HepG2 (cell line): ENCODE measurements at regions not wholly inside any gene's neighbourhood (a gene's known extent, or its start where the extent isn't known, plus 50 kb on each side); places are given as distances from the start of the nearest gene placed in this dataset.

Source experiments
- ATAC-seq: fragments of 200-7000 bp; cut with Tn5 transposase; 3 replicates; pipeline ENCODE4 v1.9.1; 2020; ENCODE audit warnings: mild to moderate bottlenecking, moderate library complexity
- BruUV-seq: library from RNA; stranded (reverse); fragments of 400-500 nt; replicated peaks from 2 replicates; lab custom pipeline; 2021; lab: Mats Ljungman, UMichigan
- CTCF ChIA-PET: fragments of 300-600 bp; formaldehyde crosslinking; extraction: SDS; loops from one replicate; lab custom pipeline; 2021; ENCODE audit warnings: low total read pairs, inconsistent platforms, low intra/inter-chr PET ratio; lab: Yijun Ruan, JAX
- POLR2A ChIA-PET: fragments of 350-600 bp; sonication (Branson Sonifier 250); formaldehyde crosslinking; loops from one replicate; lab custom pipeline; 2020; ENCODE audit warnings: antibody characterized with exemption, inconsistent platforms; lab: Yijun Ruan, JAX
- DNase-seq: peaks from one replicate; pipeline ENCODE4 v3.0.0-alpha.2; 2015; ENCODE audit warnings: low spot score
- FAIRE-seq: peaks from 3 replicates; lab custom pipeline; 2011; peaks lifted over from hg19 to GRCh38; lab: Jason Lieb, UNC
- H2AFZ ChIP-seq: one replicate; pipeline ENCODE4 v1.6.1; 2011; ENCODE audit warnings: low read length, inconsistent platforms
- H3K27ac ChIP-seq: fragments of 300-600 bp; 3 replicates; pipeline ENCODE4 v1.8.0; 2011; ENCODE audit warnings: mixed run types, mild to moderate bottlenecking, mixed read lengths, low read length, inconsistent platforms; ENCODE audit not compliant: insufficient read depth; ENCODE audit errors: extremely low read length
- H3K27me3 ChIP-seq, 2 experiments: fragments of 200-600 bp in 1 of 2; 2 replicates in 1 of 2; 3 replicates in 1 of 2; pipeline versions ENCODE4 v1.6.0 to v1.8.0; 2011; ENCODE audit warnings: low read length in 2 of 2, mild to moderate bottlenecking in 2 of 2, moderate library complexity in 2 of 2, inconsistent platforms in 1 of 2; ENCODE audit not compliant: insufficient read depth in 2 of 2, control insufficient read depth in 1 of 2
- H3K36me3 ChIP-seq, 2 experiments: fragments of 200-600 bp in 1 of 2; replicated peaks in 1 of 2; 2 replicates in 1 of 2; 3 replicates in 1 of 2; pipeline versions ENCODE4 v1.5.1 to v1.8.0; 2011; ENCODE audit warnings: low read length in 2 of 2, inconsistent platforms in 1 of 2; ENCODE audit not compliant: insufficient read depth in 2 of 2, control insufficient read depth in 1 of 2
- H3K4me1 ChIP-seq: 2 replicates; pipeline ENCODE4 v1.5.1; 2012; ENCODE audit warnings: low read length, inconsistent platforms; ENCODE audit not compliant: insufficient read depth
- H3K4me2 ChIP-seq: 2 replicates; pipeline ENCODE4 v1.6.0; 2011; ENCODE audit warnings: low read depth, low read length, inconsistent platforms
- H3K4me3 ChIP-seq, 3 experiments: fragments of 200-600 bp in 1 of 3; sonication (generic), shearing (Covaris generic) in 1 of 3; replicated peaks in 1 of 3; 2 replicates each; pipeline ENCODE4 v1.5.1; 2011 to 2016; ENCODE audit warnings: low read length in 3 of 3, inconsistent platforms in 2 of 3, low read depth in 2 of 3, mild to moderate bottlenecking in 2 of 3, control low read depth in 1 of 3, mixed read lengths in 1 of 3; ENCODE audit not compliant: insufficient read depth in 1 of 3
- H3K79me2 ChIP-seq: one replicate; pipeline ENCODE4 v1.6.1; 2011; ENCODE audit warnings: low read length, inconsistent platforms; ENCODE audit not compliant: insufficient read depth
- H3K9ac ChIP-seq: 2 replicates; pipeline ENCODE4 v1.6.0; 2011; ENCODE audit warnings: mild to moderate bottlenecking, low read depth, low read length, inconsistent platforms; ENCODE audit not compliant: insufficient read depth
- H3K9me3 ChIP-seq: 2 replicates; pipeline ENCODE4 v1.5.1; 2012; ENCODE audit warnings: mild to moderate bottlenecking, low read length
- H4K20me1 ChIP-seq: 2 replicates; pipeline ENCODE4 v1.6.0; 2011; ENCODE audit warnings: inconsistent platforms, mild to moderate bottlenecking, low read length, moderate library complexity; ENCODE audit not compliant: insufficient read depth
- IKZF1 ChIP-seq: fragments of 450-650 bp; IDR thresholded peaks from 2 replicates; pipeline ENCODE4 v1.7.1; 2016
- KDM4B ChIP-seq: sonication (generic); formaldehyde crosslinking; IDR thresholded peaks from 2 replicates; pipeline ENCODE4 v1.4.0; 2020; ENCODE audit warnings: missing genetic modification reagents
- MED1 ChIP-seq: sonication (generic); formaldehyde crosslinking; IDR thresholded peaks from 2 replicates; pipeline ENCODE4 v1.4.0; 2020; ENCODE audit warnings: missing genetic modification reagents
- TBX3 ChIP-seq: fragments of 450-650 bp; IDR thresholded peaks from 2 replicates; pipeline ENCODE4 v1.6.1; 2017; ENCODE audit warnings: antibody characterized with exemption, mild to moderate bottlenecking, inconsistent platforms, borderline replicate concordance
- THYN1 ChIP-seq: sonication (generic); formaldehyde crosslinking; IDR thresholded peaks from 2 replicates; pipeline ENCODE4 v1.8.1; 2023; ENCODE audit warnings: low read depth, mild to moderate bottlenecking, moderate library complexity, missing genetic modification reagents, borderline replicate concordance
- ZFP36L1 ChIP-seq: sonication (generic); formaldehyde crosslinking; IDR thresholded peaks from 2 replicates; pipeline ENCODE4 v1.8.0; 2022; ENCODE audit warnings: mild to moderate bottlenecking, missing genetic modification reagents, moderate library complexity
- ZMYM3 ChIP-seq: sonication (generic); formaldehyde crosslinking; IDR thresholded peaks from 2 replicates; pipeline ENCODE4 v1.5.1; 2020; ENCODE audit warnings: mild to moderate bottlenecking, missing genetic modification reagents
- ZNF263 ChIP-seq: sonication (generic); formaldehyde crosslinking; IDR thresholded peaks from 2 replicates; pipeline ENCODE4 v1.4.0; 2020; ENCODE audit warnings: missing genetic modification reagents
- ZNF619 ChIP-seq: sonication (generic); formaldehyde crosslinking; IDR thresholded peaks from 2 replicates; pipeline ENCODE4 v1.4.0; 2020; ENCODE audit warnings: mild to moderate bottlenecking, missing genetic modification reagents
- ZSCAN9 ChIP-seq: IDR thresholded peaks from 2 replicates; pipeline ENCODE4 v1.6.1; 2016; ENCODE audit warnings: borderline replicate concordance
- ZZZ3 ChIP-seq: sonication (generic); formaldehyde crosslinking; IDR thresholded peaks from 2 replicates; pipeline ENCODE4 v1.4.0; 2020; ENCODE audit warnings: missing genetic modification reagents, mild to moderate bottlenecking, borderline replicate concordance
- WGBS: methylation state at CpG from one replicate; pipeline ENCODE4 v1.1.6; 2017; ENCODE audit warnings: low lambda C conversion rate; 5-methylcytosine and 5-hydroxymethylcytosine counted together
- in situ Hi-C: cut with HindIII; loops from 2 replicates; pipeline ENCODE4 v1.10.0; 2017; ENCODE audit warnings: low pct_unique_long_range_greater_than_20kb; ENCODE audit not compliant: extremely low pct_ligation_motif_present
- intact Hi-C: fragments of 100-400 bp; cut with micrococcal nuclease; formaldehyde crosslinking; loops from one replicate; pipeline ENCODE4 v1.10.0; 2022; ENCODE audit not compliant: unreplicated experiment
- TF ChIP-seq, protein P1 (sequence below): sonication (generic); formaldehyde crosslinking; IDR thresholded peaks from 2 replicates; pipeline ENCODE4 v1.4.0; 2020; ENCODE audit warnings: missing genetic modification reagents
- TF ChIP-seq, protein P2 (sequence below): sonication (generic); formaldehyde crosslinking; IDR thresholded peaks from 2 replicates; pipeline ENCODE4 v1.5.1; 2020; ENCODE audit warnings: mild to moderate bottlenecking, missing genetic modification reagents, moderate library complexity
- TF ChIP-seq, protein P3 (sequence below): sonication (generic); formaldehyde crosslinking; IDR thresholded peaks from 2 replicates; pipeline ENCODE4 v1.8.0; 2022; ENCODE audit warnings: missing genetic modification reagents, low read depth, mild to moderate bottlenecking, borderline replicate concordance
- TF ChIP-seq, protein P4 (sequence below): sonication (generic); formaldehyde crosslinking; IDR thresholded peaks from 2 replicates; pipeline ENCODE4 v1.5.0; 2020; ENCODE audit warnings: missing genetic modification reagents

DNA sequence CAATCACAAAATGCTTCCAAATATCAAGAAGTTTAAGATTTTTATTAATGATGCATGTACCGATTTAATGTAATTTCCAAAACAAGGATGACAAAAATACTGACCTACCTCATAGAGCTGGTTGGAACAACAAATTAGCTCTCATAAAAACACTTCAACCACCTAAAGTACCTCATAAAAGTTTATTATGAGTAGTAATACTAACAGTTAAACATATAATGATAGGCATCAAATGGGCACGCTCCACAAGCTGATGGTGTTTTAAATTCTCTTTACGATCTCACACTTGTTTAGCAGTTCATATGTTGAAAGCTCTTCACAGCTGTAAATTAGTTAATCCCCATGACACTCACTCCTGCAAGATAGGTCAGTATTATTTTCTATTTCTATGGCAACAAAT is 150.0 kb upstream of the KIF2A start (continued):
- no peak for TF ChIP-seq THYN1 (CRISPR knock-in tag)
- no peak for TF ChIP-seq MED1 (CRISPR knock-in tag)

DNA sequence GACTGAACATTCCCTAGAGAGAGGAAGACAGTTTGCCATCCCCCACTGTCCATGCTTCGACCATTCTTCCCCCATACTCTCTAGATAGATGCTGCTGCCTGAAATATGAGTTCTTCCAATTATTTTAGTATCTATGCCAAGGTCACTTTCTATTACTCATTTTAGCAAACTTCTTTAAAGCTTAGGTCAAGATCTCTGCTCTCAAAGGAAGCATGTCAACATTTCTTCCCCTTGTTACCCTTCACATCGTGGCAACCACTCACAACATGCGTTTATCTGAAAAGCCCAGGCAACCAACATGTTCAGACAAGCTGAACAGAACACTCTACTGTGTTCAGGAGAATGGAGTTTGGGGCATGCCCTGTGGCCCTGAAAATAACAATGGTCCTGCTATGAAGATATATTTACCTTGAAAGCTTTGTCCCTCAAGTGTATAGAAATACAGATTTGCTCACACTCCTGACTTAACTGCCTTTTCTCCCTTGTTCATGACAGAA is 138.4 kb upstream of the KIF2A start:
- CTCF ChIA-PET, result no interaction called here
- Histone ChIP-seq H3K36me3 (no peaks in the 10 kb centered on the region), H3K27ac (no peak overlapping the region), H3K9ac (no peak overlapping the region), H4K20me1 (no peaks in the 10 kb centered on the region), H3K4me2 (no peak overlapping the region), H3K9me3 (no peaks in the 10 kb centered on the region), H2AFZ (no peak overlapping the region), H3K27me3 (0 out of 5 replicates have a peak, but pooled peaks cover 0 to 7% of the 10 kb centered on the region in 2 experiments), H3K79me2 (no peaks in the 10 kb centered on the region), H3K4me1 (no peaks in the 10 kb centered on the region), H3K4me3 (no peak overlapping the region)
- POLR2A ChIA-PET, result no interaction called here
- no peak for DNase-seq
- no TSS peak for BruUV-seq
- FAIRE-seq, result no peak
- intact Hi-C loops (no loop called here), in situ Hi-C loops (no loop called here)
- no peak for TF ChIP-seq ZNF263 (CRISPR knock-in tag)
- no peak for TF ChIP-seq TBX3
- TF ChIP-seq, protein P1, sequence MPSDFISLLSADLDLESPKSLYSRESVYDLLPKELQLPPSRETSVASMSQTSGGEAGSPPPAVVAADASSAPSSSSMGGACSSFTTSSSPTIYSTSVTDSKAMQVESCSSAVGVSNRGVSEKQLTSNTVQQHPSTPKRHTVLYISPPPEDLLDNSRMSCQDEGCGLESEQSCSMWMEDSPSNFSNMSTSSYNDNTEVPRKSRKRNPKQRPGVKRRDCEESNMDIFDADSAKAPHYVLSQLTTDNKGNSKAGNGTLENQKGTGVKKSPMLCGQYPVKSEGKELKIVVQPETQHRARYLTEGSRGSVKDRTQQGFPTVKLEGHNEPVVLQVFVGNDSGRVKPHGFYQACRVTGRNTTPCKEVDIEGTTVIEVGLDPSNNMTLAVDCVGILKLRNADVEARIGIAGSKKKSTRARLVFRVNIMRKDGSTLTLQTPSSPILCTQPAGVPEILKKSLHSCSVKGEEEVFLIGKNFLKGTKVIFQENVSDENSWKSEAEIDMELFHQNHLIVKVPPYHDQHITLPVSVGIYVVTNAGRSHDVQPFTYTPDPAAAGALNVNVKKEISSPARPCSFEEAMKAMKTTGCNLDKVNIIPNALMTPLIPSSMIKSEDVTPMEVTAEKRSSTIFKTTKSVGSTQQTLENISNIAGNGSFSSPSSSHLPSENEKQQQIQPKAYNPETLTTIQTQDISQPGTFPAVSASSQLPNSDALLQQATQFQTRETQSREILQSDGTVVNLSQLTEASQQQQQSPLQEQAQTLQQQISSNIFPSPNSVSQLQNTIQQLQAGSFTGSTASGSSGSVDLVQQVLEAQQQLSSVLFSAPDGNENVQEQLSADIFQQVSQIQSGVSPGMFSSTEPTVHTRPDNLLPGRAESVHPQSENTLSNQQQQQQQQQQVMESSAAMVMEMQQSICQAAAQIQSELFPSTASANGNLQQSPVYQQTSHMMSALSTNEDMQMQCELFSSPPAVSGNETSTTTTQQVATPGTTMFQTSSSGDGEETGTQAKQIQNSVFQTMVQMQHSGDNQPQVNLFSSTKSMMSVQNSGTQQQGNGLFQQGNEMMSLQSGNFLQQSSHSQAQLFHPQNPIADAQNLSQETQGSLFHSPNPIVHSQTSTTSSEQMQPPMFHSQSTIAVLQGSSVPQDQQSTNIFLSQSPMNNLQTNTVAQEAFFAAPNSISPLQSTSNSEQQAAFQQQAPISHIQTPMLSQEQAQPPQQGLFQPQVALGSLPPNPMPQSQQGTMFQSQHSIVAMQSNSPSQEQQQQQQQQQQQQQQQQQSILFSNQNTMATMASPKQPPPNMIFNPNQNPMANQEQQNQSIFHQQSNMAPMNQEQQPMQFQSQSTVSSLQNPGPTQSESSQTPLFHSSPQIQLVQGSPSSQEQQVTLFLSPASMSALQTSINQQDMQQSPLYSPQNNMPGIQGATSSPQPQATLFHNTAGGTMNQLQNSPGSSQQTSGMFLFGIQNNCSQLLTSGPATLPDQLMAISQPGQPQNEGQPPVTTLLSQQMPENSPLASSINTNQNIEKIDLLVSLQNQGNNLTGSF (CRISPR knock-in tag), result no peak
- no peak for TF ChIP-seq ZNF619
- TF ChIP-seq IKZF1, result no peak
- no peak for TF ChIP-seq ZFP36L1 (CRISPR knock-in tag)
- no peak for TF ChIP-seq KDM4B (CRISPR knock-in tag)
- TF ChIP-seq, protein P2, sequence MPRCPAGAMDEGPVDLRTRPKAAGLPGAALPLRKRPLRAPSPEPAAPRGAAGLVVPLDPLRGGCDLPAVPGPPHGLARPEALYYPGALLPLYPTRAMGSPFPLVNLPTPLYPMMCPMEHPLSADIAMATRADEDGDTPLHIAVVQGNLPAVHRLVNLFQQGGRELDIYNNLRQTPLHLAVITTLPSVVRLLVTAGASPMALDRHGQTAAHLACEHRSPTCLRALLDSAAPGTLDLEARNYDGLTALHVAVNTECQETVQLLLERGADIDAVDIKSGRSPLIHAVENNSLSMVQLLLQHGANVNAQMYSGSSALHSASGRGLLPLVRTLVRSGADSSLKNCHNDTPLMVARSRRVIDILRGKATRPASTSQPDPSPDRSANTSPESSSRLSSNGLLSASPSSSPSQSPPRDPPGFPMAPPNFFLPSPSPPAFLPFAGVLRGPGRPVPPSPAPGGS (CRISPR knock-in tag), result no peak
- TF ChIP-seq, protein P3, sequence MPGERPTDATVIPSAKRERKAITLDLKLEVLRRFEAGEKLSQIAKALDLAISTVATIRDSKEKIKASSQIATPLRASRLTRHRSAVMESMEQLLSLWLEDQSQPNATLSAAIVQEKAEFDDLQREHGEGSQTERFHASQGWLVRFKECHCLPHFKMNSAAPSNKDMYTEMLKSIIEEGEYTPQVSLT, result no peak
- no peak for TF ChIP-seq ZSCAN9
- no peak for TF ChIP-seq ZMYM3 (CRISPR knock-in tag)
- no peak for TF ChIP-seq ZZZ3 (CRISPR knock-in tag)
- TF ChIP-seq, protein P4, sequence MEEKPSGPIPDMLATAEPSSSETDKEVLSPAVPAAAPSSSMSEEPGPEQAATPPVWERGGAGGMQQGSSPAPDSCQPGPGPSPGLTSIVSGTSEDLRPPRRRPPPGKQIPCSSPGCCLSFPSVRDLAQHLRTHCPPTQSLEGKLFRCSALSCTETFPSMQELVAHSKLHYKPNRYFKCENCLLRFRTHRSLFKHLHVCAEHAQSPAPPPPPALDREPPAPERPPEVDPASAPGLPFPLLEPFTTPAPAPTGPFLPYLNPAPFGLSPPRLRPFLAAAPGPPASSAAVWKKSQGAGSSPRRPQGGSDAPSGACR (CRISPR knock-in tag), result no peak
- 2% methylated on average over 2 of the region's 3 CpGs for WGBS
- ATAC-seq, result no peak
